ENCODE measurements at regions not wholly inside any gene's neighbourhood (a gene's known extent, or its start where the extent isn't known, plus 50 kb on each side); places are given as distances from the start of the nearest gene placed in this dataset.
"Not testable (repeated sequence)": the region's sequence is repeated elsewhere in the genome, so short reads cannot be mapped to it uniquely, and the experiment has no call there.

DNA sequence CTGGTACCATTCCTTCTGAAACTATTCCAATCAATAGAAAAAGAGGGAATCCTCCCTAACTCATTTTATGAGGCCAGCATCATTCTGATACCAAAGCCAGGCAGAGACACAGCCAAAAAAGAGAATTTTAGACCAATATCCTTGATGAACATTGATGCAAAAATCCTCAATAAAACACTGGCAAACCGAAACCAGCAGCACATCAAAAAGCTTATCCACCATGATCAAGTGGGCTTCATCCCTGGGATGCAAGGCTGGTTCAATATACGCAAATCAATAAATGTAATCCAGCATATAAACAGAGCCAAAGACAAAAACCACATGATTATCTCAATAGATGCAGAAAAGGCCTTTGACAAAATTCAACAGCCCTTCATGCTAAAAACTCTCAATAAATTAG lies 82.3 kb upstream of the C3orf49 start:
- TF ChIP-seq EGR1 (IDR thresholded peaks at IDR 0.05; ENCODE audit: low read depth in 2 of 2); YY1 (IDR thresholded peaks at IDR 0.05); SP1 (IDR thresholded peaks at IDR 0.05); JUND (IDR thresholded peaks at IDR 0.05): not testable (repeated sequence)
- TF ChIP-seq, protein P1, sequence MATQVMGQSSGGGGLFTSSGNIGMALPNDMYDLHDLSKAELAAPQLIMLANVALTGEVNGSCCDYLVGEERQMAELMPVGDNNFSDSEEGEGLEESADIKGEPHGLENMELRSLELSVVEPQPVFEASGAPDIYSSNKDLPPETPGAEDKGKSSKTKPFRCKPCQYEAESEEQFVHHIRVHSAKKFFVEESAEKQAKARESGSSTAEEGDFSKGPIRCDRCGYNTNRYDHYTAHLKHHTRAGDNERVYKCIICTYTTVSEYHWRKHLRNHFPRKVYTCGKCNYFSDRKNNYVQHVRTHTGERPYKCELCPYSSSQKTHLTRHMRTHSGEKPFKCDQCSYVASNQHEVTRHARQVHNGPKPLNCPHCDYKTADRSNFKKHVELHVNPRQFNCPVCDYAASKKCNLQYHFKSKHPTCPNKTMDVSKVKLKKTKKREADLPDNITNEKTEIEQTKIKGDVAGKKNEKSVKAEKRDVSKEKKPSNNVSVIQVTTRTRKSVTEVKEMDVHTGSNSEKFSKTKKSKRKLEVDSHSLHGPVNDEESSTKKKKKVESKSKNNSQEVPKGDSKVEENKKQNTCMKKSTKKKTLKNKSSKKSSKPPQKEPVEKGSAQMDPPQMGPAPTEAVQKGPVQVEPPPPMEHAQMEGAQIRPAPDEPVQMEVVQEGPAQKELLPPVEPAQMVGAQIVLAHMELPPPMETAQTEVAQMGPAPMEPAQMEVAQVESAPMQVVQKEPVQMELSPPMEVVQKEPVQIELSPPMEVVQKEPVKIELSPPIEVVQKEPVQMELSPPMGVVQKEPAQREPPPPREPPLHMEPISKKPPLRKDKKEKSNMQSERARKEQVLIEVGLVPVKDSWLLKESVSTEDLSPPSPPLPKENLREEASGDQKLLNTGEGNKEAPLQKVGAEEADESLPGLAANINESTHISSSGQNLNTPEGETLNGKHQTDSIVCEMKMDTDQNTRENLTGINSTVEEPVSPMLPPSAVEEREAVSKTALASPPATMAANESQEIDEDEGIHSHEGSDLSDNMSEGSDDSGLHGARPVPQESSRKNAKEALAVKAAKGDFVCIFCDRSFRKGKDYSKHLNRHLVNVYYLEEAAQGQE (IDR thresholded peaks at IDR 0.05) = not testable (repeated sequence)
- TF ChIP-seq, protein P2, sequence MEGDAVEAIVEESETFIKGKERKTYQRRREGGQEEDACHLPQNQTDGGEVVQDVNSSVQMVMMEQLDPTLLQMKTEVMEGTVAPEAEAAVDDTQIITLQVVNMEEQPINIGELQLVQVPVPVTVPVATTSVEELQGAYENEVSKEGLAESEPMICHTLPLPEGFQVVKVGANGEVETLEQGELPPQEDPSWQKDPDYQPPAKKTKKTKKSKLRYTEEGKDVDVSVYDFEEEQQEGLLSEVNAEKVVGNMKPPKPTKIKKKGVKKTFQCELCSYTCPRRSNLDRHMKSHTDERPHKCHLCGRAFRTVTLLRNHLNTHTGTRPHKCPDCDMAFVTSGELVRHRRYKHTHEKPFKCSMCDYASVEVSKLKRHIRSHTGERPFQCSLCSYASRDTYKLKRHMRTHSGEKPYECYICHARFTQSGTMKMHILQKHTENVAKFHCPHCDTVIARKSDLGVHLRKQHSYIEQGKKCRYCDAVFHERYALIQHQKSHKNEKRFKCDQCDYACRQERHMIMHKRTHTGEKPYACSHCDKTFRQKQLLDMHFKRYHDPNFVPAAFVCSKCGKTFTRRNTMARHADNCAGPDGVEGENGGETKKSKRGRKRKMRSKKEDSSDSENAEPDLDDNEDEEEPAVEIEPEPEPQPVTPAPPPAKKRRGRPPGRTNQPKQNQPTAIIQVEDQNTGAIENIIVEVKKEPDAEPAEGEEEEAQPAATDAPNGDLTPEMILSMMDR (IDR thresholded peaks at IDR 0.05; ENCODE audit: low read depth, low read length, missing input control) = not testable (repeated sequence)
- TF ChIP-seq, protein P3, sequence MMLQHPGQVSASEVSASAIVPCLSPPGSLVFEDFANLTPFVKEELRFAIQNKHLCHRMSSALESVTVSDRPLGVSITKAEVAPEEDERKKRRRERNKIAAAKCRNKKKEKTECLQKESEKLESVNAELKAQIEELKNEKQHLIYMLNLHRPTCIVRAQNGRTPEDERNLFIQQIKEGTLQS (IDR thresholded peaks at IDR 0.05) = not testable (repeated sequence)
